Endothelial cell of umbilical vein (primary cell): ENCODE measurements at regions not wholly inside any gene's neighbourhood (a gene's known extent, or its start where the extent isn't known, plus 50 kb on each side); places are given as distances from the start of the nearest gene placed in this dataset.

Source experiments
- BruUV-seq: library from RNA; stranded (reverse); fragments of 400-500 nt; replicated peaks from 2 replicates; lab custom pipeline; 2021; lab: Mats Ljungman, UMichigan
- CTCF ChIA-PET: fragments of 300-600, 350-600 bp; sonication (Branson Sonifier 250); formaldehyde crosslinking; loops from one replicate; lab custom pipeline; 2021; ENCODE audit warnings: antibody characterized with exemption, inconsistent platforms; lab: Charles Lee
- POLR2A ChIA-PET: fragments of 300-600, 350-600 bp; sonication (Branson Sonifier 250); formaldehyde crosslinking; loops from one replicate; lab custom pipeline; 2021; ENCODE audit warnings: antibody characterized with exemption, inconsistent platforms; lab: Charles Lee
- DNase-seq: peaks from one replicate; pipeline ENCODE4 v3.0.0-alpha.2; 2011; ENCODE audit warnings: low read depth, low spot score
- FAIRE-seq: peaks from 2 replicates; lab custom pipeline; 2011; peaks lifted over from hg19 to GRCh38; lab: Jason Lieb, UNC
- H2AFZ ChIP-seq: 2 replicates; pipeline ENCODE4 v1.6.0; 2012; ENCODE audit warnings: low read depth, low read length, control low read depth, inconsistent platforms
- H3K27ac ChIP-seq: 2 replicates; pipeline ENCODE4 v1.5.1; 2011; ENCODE audit warnings: low read depth, mild to moderate bottlenecking, control low read depth, low read length, moderate library complexity; ENCODE audit not compliant: insufficient read depth
- H3K27me3 ChIP-seq, 2 experiments: 2 replicates each; pipeline versions ENCODE4 v1.6.0 to v1.6.1; 2011; ENCODE audit warnings: low read length in 2 of 2, mixed read lengths in 1 of 2; ENCODE audit not compliant: control insufficient read depth in 2 of 2, insufficient read depth in 2 of 2
- H3K36me3 ChIP-seq, 2 experiments: 2 replicates in 1 of 2; 3 replicates in 1 of 2; pipeline ENCODE4 v1.5.1; 2011; ENCODE audit warnings: low read length in 2 of 2, mild to moderate bottlenecking in 1 of 2, moderate library complexity in 1 of 2; ENCODE audit not compliant: control insufficient read depth in 2 of 2, insufficient read depth in 2 of 2; ENCODE audit errors: extremely low read depth in 1 of 2
- H3K4me1 ChIP-seq: 3 replicates; pipeline ENCODE4 v1.5.1; 2011; ENCODE audit warnings: mild to moderate bottlenecking, low read length; ENCODE audit not compliant: control insufficient read depth, insufficient read depth; ENCODE audit errors: extremely low read depth
- H3K4me2 ChIP-seq: 2 replicates; pipeline ENCODE4 v1.6.1; 2011; ENCODE audit warnings: low read length, control low read depth, mixed read lengths; ENCODE audit not compliant: insufficient read depth
- H3K4me3 ChIP-seq, 3 experiments: fragments of 200-600 bp in 1 of 3; sonication (generic), shearing (Covaris generic) in 1 of 3; replicated peaks in 1 of 3; 2 replicates each; pipeline ENCODE4 v1.5.1; 2011 to 2016; ENCODE audit warnings: control low read depth in 3 of 3, low read length in 3 of 3, mild to moderate bottlenecking in 2 of 3, inconsistent platforms in 1 of 3, low read depth in 1 of 3, moderate library complexity in 1 of 3; ENCODE audit not compliant: insufficient read depth in 1 of 3
- H3K79me2 ChIP-seq: 2 replicates; pipeline ENCODE4 v1.6.0; 2012; ENCODE audit warnings: low read length, inconsistent platforms; ENCODE audit not compliant: control insufficient read depth, insufficient read depth
- H3K9ac ChIP-seq: replicated peaks from 2 replicates; pipeline ENCODE3; 2011; ENCODE audit warnings: low read length, control low read depth; ENCODE audit not compliant: insufficient read depth; ENCODE audit errors: extremely low read depth
- H3K9me1 ChIP-seq: replicated peaks from 3 replicates; pipeline ENCODE4 v1.6.0; 2011; ENCODE audit warnings: mild to moderate bottlenecking, low read length; ENCODE audit not compliant: control insufficient read depth, insufficient read depth; ENCODE audit errors: extremely low read depth
- H3K9me3 ChIP-seq: replicated peaks from 2 replicates; pipeline ENCODE4 v1.5.1; 2012; ENCODE audit warnings: low read length, inconsistent platforms; ENCODE audit not compliant: control insufficient read depth, insufficient read depth
- H4K20me1 ChIP-seq: replicated peaks from 2 replicates; pipeline ENCODE3; 2011; ENCODE audit warnings: mild to moderate bottlenecking, low read length; ENCODE audit not compliant: control insufficient read depth, insufficient read depth; ENCODE audit errors: extremely low read depth
- EZH2 ChIP-seq: IDR thresholded peaks from 2 replicates; pipeline ENCODE4 v1.6.1; 2012; ENCODE audit warnings: borderline replicate concordance, low read depth, mild to moderate bottlenecking, moderate library complexity, low read length, inconsistent platforms; ENCODE audit not compliant: severe bottlenecking
- FOS ChIP-seq: IDR thresholded peaks from 2 replicates; pipeline ENCODE4 v1.6.1; 2011; ENCODE audit warnings: mild to moderate bottlenecking, low read length, moderate library complexity, borderline replicate concordance; ENCODE audit not compliant: insufficient read depth
- GATA2 ChIP-seq: IDR thresholded peaks from 2 replicates; pipeline ENCODE4 v1.7.0; 2011; ENCODE audit warnings: low read depth, mild to moderate bottlenecking, moderate library complexity, mixed read lengths, low read length; ENCODE audit not compliant: insufficient read length, insufficient read depth
- MAX ChIP-seq: IDR thresholded peaks from 2 replicates; pipeline ENCODE4 v1.6.1; 2011; ENCODE audit not compliant: insufficient read depth, insufficient read length
- MYC ChIP-seq: IDR thresholded peaks from one replicate; pipeline ENCODE4 v1.6.1; 2011; ENCODE audit warnings: mild to moderate bottlenecking, low read depth, low read length
- POLR2A ChIP-seq: IDR thresholded peaks from 2 replicates; pipeline ENCODE4 v1.6.1; 2012; ENCODE audit warnings: low read depth, mild to moderate bottlenecking, control low read depth, low read length
- POLR2AphosphoS5 ChIP-seq: IDR thresholded peaks from 2 replicates; pipeline ENCODE4 v1.6.1; 2012; ENCODE audit warnings: low read depth, mild to moderate bottlenecking, control low read depth, low read length, moderate library complexity; ENCODE audit not compliant: insufficient read depth
- dilution Hi-C: fragments of 300-500 bp; cut with MboI; formaldehyde crosslinking; loops from one replicate; pipeline ENCODE4 v1.15.0; 2019; ENCODE audit warnings: low sequenced_read_pairs; ENCODE audit not compliant: extremely low pct_ligation_motif_present
- intact Hi-C: fragments of 100-400 bp; cut with micrococcal nuclease; formaldehyde crosslinking; loops from one replicate; pipeline ENCODE4 v1.10.0; 2022

- no peak for FAIRE-seq
- intact Hi-C loops = no loop called here
- POLR2A ChIA-PET = no interaction called here
Observed at GRCh38 chr2:19669126-19669525, 232.7 kb downstream of the TTC32 start.

GRCh38 chr2:19667536-19667949, 234.2 kb downstream of the TTC32 start:
- H3K4me3 ChIP-seq = no peak overlapping the region
- H3K79me2 ChIP-seq = no peaks in the 10 kb centered on the region
- H2AFZ ChIP-seq = no peak overlapping the region
- H3K4me2 ChIP-seq = no peak overlapping the region
- dilution Hi-C loops = no loop called here
- ChIA-PET POLR2A (no interaction called here), CTCF (interaction anchor here (1.2 to 1.4 kb wide), 3 partner anchors 18 to 1231 kb away, joined by 3 to 4 read pairs (median 4); no protein-coding TSS in a partner anchor)
- H3K9me1 ChIP-seq = no peaks in the 10 kb centered on the region
- no peak for DNase-seq
- no peaks in the 10 kb centered on the region for H3K9me3 ChIP-seq
- BruUV-seq = no TSS peak
- no peaks in the 10 kb centered on the region for H3K4me1 ChIP-seq
- H3K27ac ChIP-seq = no peak overlapping the region
- intact Hi-C loops = no loop called here
- no peaks in the 10 kb centered on the region for H3K27me3 ChIP-seq
- no peak for FAIRE-seq
- TF ChIP-seq POLR2AphosphoS5 (no peak), MAX (no peak), EZH2 (no peak), POLR2A (no peak), FOS (no peak)
- no peaks in the 10 kb centered on the region for H3K36me3 ChIP-seq
- no peak overlapping the region for H3K9ac ChIP-seq
- no peaks in the 10 kb centered on the region for H4K20me1 ChIP-seq

More at GRCh38 chr2:19669126-19669525, 232.7 kb downstream of the TTC32 start:
- Histone ChIP-seq H2AFZ (no peak overlapping the region), H3K4me3 (no peak overlapping the region), H3K27me3 (no peaks in the 10 kb centered on the region), H3K79me2 (no peaks in the 10 kb centered on the region), H3K9me3 (no peaks in the 10 kb centered on the region), H3K27ac (no peak overlapping the region), H3K4me1 (no peaks in the 10 kb centered on the region), H3K36me3 (no peaks in the 10 kb centered on the region), H4K20me1 (no peaks in the 10 kb centered on the region), H3K9me1 (no peaks in the 10 kb centered on the region), H3K4me2 (no peak overlapping the region), H3K9ac (no peak overlapping the region)
- TF ChIP-seq EZH2 (no peak), MYC (no peak), POLR2A (no peak), FOS (no peak), POLR2AphosphoS5 (no peak), GATA2 (no peak), MAX (no peak)
- no TSS peak for BruUV-seq
- CTCF ChIA-PET = interaction anchor here (0.7 kb wide), 1 partner anchor 397 kb away, joined by 3 read pairs; no protein-coding TSS in a partner anchor
- dilution Hi-C loops = no loop called here
- DNase-seq = no peak
